GM21423 (cell line): ENCODE measurements at regions not wholly inside any gene's neighbourhood (a gene's known extent, or its start where the extent isn't known, plus 50 kb on each side); places are given as distances from the start of the nearest gene placed in this dataset.

Source experiments
- ATAC-seq: cut with Tn5 transposase; IDR thresholded peaks from one replicate; pipeline ENCODE4 v1.9.1; 2021; ENCODE audit warnings: mild to moderate bottlenecking, moderate library complexity; ENCODE audit not compliant: unreplicated experiment

DNA sequence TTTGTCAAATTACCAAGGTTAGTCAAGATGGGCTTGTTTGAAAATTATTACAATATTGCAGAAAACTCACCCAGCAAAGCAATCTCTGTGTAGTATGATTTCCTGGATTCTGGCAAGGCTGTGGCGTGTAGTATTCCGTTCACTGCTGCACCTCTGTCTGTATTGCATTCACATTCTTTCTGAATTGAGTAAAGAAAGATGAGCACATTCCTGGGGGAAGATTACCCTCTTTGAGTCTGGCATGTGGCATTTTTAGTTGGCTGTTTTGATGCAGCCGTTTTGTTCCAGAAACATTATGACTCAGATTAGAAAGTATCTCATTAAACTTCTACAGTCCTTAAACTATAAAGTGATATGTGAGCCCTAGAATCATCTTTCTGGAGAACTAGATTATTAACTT is 197.7 kb downstream of the TENT4A start:
- no peak for ATAC-seq

DNA sequence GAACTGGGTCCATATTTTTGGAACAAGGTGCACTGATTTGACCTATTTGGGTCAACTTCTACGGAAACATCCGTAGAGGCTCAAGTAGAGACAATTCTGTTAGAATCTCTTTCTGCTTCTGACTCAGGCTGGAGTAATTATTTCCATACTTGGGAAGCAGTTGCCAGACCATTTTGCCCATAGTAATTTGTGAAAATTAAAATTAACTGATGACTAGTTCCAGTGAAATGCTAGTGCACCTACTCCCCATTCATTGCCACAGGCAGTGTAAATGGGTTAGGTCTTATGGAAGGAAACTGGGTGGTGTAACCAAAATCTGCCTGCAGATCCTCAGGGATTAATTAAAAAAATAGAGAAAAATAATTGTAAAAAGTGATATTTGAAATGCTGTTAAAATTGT is 201.1 kb downstream of the TENT4A start:
- no peak for ATAC-seq

DNA sequence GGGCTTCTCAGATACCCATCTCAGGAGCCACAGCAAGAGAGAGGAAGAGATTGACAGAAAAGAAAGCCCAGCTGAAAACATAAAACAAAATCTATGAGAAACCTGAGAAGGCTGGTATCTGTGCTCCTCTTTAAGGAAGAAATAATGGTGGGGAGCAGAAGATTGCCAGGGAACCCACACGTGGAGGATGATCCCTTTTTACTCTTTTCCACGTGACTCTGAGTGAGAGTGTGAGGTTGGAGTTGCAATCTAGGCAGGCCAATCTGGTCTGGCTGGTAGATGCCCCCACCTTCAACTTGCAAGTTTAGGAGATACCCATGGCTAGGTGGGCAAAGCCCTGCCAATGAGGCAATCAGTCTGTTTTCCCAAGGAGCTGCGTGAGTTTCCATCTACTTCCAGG is 202.3 kb downstream of the TENT4A start:
- no peak for ATAC-seq

DNA sequence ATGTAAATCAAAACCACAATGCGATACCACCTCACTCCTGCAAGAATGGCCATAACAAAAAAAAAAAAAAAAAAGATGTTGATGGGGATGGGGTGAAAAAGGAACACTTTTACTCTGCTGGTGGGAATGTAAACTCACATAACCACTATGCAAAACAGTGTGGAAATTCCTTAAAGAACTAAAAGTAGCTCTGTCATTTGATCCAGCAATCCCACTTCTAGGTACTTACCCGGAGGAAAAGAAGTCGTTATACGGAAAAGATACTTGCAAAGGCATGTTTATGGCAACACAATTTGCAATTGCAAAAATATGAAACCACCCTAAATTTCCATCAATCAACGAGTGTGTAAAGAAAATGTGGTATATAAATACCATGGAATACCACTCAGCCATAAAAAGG is 205.0 kb downstream of the TENT4A start:
- no peak for ATAC-seq

DNA sequence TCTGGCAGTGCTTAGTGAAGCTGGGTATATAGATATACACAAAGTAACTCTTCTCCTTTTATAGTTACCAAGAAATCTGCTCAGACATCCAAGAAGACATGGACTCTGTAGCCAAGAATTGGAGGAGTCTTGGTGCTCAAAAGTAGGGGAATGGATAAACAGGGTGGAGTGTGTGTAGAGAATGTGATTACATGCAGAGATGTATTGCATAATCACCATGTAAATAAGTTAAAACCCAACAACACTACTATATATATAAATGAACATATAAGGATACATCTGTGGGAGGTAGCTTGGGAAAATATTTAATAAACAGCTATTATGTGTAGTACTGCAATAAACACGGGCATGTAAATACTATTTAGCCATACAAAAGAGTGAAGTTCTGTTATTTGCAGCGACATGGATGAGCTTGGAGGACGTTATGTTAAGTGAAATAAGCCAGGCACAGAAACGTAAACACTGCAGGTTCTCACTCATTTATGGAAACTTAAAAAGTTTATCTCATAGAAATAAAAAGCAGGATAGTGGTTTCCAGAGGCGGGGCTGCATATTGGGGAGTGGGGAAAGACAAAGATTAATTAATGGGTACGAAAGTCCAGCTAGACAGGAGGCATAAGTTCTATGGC is 207.5 kb downstream of the TENT4A start:
- ATAC-seq, result no peak

DNA sequence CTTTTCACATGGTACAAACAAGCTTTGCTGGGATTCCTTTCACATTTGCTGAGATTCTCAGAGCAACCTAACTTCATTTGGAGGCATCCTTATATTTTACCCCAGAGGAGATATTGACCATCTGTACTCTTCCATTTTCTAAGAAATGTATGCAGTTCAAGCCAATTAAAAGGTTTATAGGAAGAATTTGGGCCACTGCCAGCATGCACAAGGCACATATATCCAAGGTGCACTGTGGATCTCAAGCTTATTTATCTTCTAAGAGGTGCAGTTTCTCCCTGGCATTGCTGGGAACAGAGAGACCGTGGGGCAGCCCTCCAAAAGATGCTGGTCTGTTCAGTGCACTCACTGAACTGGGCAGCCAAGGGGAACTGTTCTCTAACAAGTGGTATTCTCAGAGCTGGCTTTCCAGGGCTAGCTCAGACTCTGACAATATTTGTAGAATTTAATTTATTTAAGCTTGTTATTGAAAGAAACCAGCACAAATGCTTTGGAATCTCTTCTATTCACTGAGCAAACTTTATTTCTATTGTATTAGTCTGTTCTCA is 213.3 kb downstream of the TENT4A start:
- no peak for ATAC-seq

DNA sequence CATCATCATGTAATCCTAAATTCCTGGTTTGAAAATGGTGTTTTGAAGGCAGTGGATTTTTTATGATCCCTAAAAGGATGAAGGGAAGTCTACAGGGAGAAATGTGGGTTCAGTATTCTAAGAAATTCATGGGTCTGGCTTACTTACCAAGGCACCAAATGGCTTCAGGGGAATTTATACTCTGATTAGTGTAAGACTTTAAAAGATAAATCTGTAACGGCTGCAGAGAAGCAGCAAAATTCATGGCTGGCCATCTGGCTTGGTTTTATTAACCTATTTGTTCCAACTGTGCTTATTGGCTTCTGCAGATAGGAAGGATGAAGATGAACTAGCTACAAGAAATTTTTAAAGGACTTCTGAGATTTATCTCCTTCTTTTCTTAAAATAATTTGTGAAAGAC is 222.8 kb downstream of the TENT4A start:
- no peak for ATAC-seq

DNA sequence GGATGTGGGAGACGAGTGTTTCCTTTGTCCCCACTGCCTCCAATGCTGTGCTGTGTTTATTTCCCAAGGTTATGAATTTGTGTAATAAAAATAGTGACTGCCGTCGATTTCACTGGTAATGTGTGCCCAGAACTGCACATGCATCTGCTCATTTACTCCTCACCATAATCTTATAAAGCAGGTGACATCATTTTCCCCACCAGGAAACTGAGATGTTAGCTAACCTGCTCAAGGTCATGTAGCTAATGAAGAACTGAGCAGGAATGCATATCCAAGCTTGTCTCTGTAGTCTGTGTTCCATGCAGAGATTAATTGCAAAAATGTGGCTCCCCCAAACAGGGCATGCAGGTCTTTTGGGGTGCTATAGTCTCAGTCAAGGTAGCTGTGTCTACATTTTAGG is 224.4 kb downstream of the TENT4A start:
- no peak for ATAC-seq

DNA sequence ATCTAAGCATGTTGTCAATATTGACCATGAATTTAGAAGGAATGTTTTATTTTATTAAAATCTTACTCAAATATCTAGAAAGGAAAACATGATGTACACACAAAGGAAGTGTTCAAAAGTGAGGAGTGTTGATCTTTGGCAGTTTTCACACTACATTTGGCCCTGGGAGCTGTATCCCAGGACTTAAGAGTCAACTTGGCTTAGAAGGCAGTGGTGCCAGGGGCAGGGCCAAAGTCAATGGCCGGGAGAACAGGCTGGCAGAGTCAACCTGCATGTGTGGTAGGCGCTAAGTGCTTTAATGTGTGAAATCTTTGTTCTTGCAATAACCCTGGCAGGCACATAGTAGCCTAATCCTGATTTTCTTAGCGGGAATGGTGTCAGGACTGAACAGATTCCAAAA is 228.4 kb downstream of the TENT4A start:
- ATAC-seq, result no peak

DNA sequence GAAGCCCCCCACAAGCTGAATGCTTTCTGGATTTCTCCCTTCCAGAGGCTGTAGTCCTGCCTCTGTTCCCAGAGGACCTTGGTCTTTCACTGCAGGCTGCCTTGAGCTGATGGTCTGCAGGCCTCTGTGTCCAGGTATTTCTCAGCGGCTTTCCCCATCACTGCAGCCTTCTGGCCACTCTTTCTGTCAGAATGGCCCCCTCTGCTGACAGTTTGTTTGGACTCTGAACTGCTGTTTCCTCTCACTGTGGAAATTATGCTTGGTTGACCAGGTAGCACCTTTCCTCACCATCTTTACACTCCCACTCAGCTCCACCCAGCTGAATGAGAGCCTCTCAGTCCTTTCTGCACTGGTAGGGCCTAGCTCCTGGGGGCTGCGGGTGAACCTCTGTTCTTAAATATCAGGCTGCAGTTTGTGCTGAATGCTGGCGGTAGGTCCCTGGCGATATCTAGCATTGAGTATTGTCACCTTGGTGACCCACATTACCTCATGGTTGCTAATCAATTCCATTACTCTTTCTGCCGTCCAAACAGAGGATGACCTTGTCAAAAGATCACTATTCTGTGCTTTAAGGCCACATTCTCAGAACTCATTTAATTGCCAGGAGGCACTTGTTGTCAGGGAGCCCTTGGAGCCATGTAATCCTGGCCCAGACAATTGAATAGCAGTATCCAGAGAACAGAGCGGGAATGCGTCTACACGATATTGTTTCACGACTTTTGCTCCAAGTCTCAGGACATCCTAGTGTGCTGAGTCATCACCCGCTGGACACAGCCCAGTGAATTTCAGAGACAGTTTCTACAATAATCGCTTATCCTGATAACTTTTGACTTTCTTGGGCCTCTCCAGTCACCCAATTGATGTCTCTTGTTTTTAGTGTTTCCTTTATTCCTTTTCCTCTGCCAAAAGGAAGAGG is 230.2 kb downstream of the TENT4A start:
- ATAC-seq, result no peak

DNA sequence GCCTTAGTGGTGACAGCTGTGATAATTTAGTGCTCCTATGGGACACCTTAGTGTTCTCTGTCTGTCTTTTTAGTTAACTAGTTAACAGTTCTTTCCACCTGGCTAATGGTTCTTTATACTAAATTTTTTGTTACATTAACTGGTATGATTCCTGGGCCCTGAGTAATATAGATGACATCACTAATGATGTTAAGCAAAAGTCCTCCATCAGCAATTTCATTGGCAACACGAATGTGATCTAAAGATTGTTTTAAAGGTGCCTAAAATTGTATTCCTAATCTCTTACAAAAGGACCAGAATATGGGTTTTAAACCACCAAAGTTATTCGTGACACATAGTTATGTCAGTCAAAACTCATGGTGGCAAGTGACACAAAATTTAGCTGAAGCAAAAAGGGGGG is 235.3 kb downstream of the TENT4A start:
- no peak for ATAC-seq

DNA sequence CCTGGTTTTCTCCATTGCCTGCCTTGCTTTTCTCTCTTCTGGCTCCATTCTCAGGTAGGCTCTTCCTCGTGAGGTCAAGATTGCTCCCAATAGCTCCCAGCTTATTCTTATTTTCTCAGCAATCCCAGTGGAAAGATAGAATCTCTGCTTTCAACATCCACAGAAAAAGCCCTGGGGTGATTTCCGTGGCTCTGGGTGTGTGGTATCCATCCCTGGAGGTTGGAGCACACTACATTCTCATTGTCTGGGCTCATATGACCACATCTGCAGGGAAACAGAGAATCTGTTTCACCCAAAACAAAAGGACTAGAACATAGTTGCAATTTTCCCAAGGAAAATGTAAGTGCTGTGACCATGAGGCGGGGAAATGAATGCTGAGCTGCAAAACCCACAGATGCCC is 236.0 kb downstream of the TENT4A start:
- ATAC-seq, result no peak

DNA sequence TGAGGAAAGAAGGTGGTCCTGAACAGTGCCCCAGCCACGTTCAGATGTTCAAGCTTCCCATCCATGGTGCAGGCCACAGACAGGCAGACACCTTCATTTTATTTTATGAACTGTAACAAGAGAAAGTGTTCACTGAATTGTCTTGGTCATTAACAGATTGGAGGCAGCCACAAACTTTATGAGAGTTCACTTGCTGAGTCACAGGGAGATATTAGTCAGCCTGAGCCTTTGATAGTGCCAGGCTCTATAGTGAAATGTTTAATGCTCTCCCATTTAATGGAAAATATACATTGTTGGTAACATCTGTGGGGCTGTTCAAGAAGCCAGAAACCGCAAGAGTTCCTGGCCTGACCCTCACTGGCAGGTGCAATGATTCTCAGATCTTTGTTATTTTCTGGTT is 237.0 kb downstream of the TENT4A start:
- ATAC-seq, result no peak

DNA sequence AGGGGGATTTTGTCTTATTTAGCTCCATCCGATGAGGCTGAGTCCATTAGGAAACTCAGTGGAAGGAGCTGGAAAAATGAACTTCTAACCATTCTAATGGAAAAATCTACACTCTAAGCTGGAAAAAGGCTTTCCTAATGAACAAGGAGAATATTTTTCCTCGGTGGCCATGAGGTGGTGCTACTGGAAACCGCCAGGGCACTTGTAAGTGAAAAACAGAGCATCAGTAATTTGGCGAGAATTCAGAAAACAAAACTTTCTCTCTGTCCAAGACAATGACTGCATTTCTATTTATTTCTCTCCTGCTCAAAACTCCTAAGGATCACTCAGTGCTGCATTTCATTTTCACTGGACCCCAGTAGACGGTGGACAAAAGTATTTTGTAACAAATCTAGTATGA is 237.6 kb downstream of the TENT4A start:
- no peak for ATAC-seq

DNA sequence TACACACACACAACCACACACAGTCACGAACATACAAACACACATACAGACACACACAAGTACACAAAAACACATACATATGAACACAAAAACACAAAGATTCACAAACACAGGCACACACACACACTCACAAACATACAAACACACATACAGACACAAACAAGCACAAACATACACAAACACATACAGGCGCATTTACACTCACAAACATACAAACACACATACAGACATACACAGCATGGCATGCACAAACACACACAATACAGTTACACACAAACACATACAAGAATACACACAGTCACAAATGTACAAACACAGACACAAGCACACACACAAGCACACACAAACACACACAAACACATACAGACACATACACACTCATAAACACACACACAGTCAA is 247.9 kb downstream of the TENT4A start:
- ATAC-seq, result no peak

DNA sequence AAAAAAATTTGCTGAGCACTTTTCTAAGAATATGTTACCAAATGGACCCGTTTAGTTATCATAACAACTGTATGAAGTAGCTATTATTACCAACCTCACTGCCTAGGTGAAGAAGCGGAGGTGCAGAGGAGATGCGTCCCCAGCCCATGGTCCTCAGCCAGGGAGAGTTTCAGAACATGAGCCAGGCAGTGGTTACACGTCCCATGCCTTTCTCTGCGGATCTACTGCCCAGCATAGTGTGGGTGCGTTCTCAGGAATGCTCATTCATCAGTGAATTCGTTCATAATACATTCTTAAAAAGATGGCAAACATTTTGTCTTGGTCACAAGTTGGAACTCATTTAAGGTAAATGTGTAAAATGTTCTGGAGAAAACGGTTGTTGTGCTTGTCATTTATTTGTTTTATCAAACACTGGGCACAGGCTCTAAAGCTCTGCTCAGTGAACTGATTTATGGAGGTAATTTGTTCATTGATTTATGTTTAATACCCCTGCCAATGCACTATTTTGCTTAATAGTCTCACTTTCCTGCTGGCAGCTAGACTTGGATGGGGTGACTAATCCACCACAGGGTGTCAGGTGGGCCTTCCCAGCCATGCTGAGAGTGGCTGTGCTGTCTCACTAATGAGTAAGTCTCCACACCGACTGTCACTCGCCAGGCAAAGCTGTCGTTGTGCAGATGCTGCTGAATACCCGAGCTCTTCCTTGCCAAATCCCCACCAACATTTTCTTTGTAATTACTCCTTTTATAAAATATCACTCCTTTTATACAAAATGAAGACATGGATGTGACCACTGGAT is 248.8 kb downstream of the TENT4A start:
- no peak for ATAC-seq

DNA sequence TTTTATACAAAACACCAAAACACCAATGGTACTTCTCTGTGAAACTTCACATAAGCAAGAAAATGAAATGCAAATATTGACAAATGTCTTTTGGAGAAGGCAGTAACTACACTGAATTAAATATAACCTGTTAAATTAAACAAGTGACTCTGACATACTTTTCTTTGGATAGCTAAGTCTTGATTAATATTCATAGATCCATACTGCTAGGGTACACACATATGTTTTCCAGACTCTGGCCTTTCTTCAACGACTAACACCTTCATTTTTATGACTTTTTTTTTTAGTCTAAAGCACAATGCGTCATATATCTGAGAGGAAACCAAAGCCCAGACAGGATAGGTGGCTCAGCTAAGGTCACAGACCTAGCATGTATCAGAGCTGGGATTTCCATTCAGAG is 263.7 kb downstream of the TENT4A start:
- no peak for ATAC-seq

DNA sequence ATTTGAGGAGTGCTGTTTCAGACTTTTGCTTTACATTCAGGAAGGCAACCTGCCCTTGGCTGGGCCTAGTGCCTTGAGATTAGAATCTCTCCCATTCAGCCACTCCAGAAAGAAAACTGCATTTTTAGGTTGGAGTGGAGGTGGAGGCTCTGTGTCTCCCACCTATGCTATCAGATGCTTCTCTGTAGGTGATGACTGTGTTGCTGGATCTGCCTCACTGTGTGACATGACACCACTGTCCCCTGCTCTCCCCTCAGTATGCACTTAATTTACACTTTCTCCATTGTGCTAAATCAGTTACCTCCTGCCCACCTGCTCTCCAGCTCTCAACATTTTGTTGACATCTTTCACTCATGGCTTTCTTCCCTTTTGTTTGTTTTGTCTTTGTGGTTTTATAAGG is 265.8 kb downstream of the TENT4A start:
- no peak for ATAC-seq

DNA sequence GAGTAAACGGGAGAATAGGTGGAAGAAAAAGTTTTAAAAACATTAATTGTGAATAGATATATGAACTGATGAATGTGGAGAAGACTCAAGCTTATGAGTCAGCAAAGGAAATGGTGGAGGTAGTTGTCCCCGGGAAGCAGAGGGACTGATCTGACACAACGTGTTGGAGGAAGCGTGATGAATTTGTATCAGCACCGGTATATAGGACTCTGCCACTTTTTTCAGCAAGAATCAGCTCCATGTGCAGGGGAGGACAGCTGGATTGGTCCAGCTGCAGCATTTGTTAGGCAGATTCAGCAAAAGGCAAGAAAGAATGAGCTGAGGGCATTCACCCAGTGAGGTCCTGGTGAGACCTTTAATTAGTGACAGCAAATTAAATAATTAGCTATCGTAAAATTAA is 276.0 kb downstream of the TENT4A start:
- ATAC-seq, result no peak

DNA sequence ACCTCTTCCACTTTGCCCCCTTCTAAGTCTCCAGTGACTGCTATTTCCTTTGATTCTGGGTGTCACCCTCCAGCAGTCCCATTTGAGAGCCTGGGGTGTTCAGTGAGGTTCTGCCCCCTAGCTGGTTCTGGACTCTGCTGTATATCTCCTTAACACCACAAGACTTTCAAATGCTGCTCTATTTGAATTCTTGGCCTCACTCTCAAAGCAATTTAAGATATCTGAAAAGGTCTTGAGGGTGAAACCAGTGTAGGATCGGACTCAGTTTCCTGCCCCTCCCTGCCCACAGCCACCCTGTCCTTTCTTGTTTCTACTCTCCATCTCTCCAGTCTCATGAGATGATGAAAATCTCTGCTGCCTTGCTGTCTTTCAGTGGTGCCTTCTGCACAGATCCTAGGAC is 280.9 kb downstream of the TENT4A start:
- no peak for ATAC-seq

DNA sequence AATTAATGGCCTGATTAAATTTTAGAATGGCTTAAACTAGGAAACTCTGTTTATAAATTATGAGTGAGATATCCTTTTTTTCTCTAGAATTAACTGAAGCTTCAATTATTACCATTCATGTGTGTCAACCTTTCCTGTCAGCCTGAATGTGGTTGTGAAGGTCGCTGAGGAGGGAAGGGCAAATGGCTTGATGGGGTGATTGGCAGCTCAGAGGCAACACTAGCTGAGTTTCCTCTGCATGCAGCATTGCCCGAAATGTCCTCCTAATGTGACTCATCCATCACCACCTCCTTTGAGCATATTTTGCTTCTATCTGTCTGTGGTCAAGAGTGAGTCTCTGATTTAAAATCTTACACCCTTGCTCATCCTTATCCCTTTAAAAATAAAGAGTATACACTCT is 281.9 kb downstream of the TENT4A start:
- no peak for ATAC-seq

DNA sequence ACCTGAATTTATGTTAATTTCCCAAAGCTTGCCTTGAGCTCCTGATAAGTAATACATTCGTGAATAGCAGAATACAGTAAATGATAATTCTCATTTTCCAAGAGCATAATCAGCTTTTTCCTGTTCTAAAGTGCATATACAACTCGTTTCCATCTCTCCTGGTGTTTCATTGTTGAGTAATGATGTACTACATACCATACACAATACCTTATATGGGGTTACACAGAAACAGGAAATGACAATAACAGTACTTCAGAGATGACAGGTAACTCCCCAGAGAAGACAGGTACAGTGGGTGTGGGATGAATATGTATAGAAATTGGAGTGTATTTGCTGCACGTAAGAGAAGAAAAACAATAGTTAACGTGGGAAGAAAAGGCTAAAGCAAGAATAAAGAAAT is 287.1 kb downstream of the TENT4A start:
- no peak for ATAC-seq
